D721Med (cell line): ENCODE measurements at regions not wholly inside any gene's neighbourhood (a gene's known extent, or its start where the extent isn't known, plus 50 kb on each side); places are given as distances from the start of the nearest gene placed in this dataset.

Experiments used
- DNase-seq: peaks from one replicate; pipeline ENCODE4 v3.0.0; 2011; ENCODE audit warnings: low spot score; ENCODE audit not compliant: insufficient read length
- FAIRE-seq: peaks from 2 replicates; lab custom pipeline; 2011; peaks lifted over from hg19 to GRCh38; lab: Jason Lieb, UNC
- CTCF ChIP-seq: IDR thresholded peaks from 2 replicates; pipeline ENCODE4 v1.5.1; 2012; ENCODE audit warnings: mild to moderate bottlenecking, control low read depth; ENCODE audit not compliant: insufficient read depth; ENCODE audit errors: missing control alignments

GRCh38 chr9:129253803-129254381 lies 75.8 kb upstream of the IER5L start:
- no peak for DNase-seq
- no peak for TF ChIP-seq CTCF
- no peak for FAIRE-seq

- TF ChIP-seq CTCF: no peak
- DNase-seq: no peak
- no peak for FAIRE-seq
Observed at GRCh38 chr9:129252937-129253802, 75.1 kb upstream of the IER5L start.

- DNase-seq (no peak), FAIRE-seq (no peak)
- TF ChIP-seq CTCF: no peak
Observed at GRCh38 chr9:129250786-129251185, 72.7 kb upstream of the IER5L start.

DNA sequence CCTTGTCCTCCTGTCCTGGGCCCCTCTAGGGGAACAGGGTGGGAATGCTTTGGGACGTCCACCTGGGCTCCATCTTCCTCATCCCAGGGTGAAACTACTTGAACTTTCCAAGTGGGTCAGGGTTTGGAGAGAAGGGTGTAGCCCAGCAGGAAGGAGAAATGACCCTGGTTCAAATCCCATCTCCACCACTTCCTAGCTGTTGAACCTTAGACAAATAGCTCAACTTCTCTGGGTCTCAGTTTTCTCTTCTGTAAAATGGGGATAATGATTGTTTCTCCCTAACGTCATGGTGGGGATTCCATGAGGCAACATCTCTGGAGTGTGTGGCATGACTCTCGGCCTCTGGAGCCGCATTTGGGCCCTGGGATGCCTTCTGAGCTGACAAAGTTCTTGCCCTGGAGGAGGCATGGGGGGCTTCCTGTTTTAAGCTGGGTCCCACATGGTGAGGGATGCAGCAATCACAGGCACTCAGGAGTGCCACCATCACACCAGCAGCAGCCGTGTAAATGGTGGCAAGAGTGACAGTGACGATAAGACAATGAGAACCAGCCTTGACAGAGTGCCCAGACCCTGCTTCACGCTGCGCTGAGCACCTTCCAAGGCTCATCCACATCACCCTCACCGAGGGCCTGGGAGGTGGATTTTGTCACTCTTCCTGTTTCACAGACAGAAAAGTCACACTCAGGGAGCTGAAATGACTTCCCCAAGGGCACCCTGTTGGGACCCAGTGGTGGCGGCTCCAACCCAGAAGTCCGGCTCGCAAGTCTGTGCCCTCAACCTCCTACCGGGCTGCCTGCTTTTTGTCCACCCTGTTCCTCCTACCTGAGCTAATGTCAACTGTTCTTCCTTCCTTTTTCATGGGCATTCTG lies 69.5 kb upstream of the IER5L start:
- no peak for DNase-seq
- FAIRE-seq: no peak
- no peak for TF ChIP-seq CTCF

DNA sequence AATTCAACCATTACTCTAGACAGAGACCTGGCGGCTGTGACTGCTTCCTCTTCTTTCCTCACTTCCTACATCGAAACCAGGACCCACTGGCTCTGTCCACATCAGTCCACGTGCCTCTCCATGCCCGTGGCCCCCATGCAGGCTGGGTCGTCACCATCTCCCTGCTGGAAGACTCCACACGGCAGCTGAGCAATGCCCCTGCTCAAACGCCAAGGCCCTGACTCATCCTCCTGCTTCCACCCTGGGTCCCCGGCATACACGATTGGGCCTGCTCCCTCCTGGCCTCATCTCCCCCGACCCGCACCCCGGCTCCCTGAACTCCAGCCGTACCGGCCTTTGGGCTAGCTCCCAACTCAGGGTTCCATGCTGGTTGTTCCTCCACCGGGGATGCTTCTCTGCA lies 67.2 kb upstream of the IER5L start:
- TF ChIP-seq CTCF: no peak
- no peak for FAIRE-seq
- DNase-seq: no peak

GRCh38 chr9:129242971-129243561 lies 65.0 kb upstream of the IER5L start:
- FAIRE-seq (no peak), DNase-seq (no peak)
- no peak for TF ChIP-seq CTCF
